ENCODE measurements at regions not wholly inside any gene's neighbourhood (a gene's known extent, or its start where the extent isn't known, plus 50 kb on each side); places are given as distances from the start of the nearest gene placed in this dataset.

GRCh38 chr2:42938671-42939370, 146.4 kb upstream of the HAAO start:
- DNase-seq (ENCODE audit: low read depth, low spot score): no peak
- WGBS (ENCODE audit: insufficient coverage, insufficient replicate concordance, low lambda C conversion rate, missing lambda C conversion rate): 56% methylated on average over 3 of the region's 3 CpGs
- ATAC-seq: no peak
- ChIA-PET CTCF (no interaction called here), POLR2A (no interaction called here), SMC1A (ENCODE audit: uncharacterized antibody, unreplicated experiment) (interaction anchor here (1.3 kb wide), 1 partner anchor 10 kb away, joined by 3 read pairs; no protein-coding TSS in a partner anchor), RAD21 (ENCODE audit: unreplicated experiment) (no interaction called here)
- Histone ChIP-seq H3K9me3 (replicated peaks; ENCODE audit: control insufficient read depth, insufficient read depth, low read length) (no peaks in the 10 kb centered on the region), H3K36me3 (ENCODE audit: control insufficient read depth in 2 of 2, insufficient read depth in 2 of 2, low read length in 1 of 2) (no peaks in the 10 kb centered on the region), H3K27ac (ENCODE audit: control insufficient read depth, insufficient read depth) (no peak overlapping the region), H3K27me3 (replicated peaks in 1 of 2; ENCODE audit: control insufficient read depth in 2 of 2, insufficient read depth in 2 of 2, low read length in 1 of 2) (no peaks in the 10 kb centered on the region), H3K4me1 (ENCODE audit: control insufficient read depth, insufficient read depth, low read length) (no peaks in the 10 kb centered on the region; the same call in 1 of the 2 replicates), H2AFZ (ENCODE audit: control insufficient read depth, low read depth, low read length) (no peak overlapping the region), H3K79me2 (ENCODE audit: control insufficient read depth, insufficient read depth, low read length) (no peaks in the 10 kb centered on the region), H3K4me2 (ENCODE audit: control insufficient read depth, insufficient read depth) (no peak overlapping the region), H4K20me1 (ENCODE audit: control insufficient read depth, insufficient read depth) (no peaks in the 10 kb centered on the region), H3K9ac (ENCODE audit: control insufficient read depth, insufficient read depth, low read length) (no peak overlapping the region), H3K4me3 (no peak overlapping the region)
- intact Hi-C loops (cut with micrococcal nuclease; ENCODE audit: unreplicated experiment): no loop called here
- no peak for FAIRE-seq
- in situ Hi-C loops (cut with MboI): no loop called here
- no TSS peak for BruUV-seq (replicated peaks)
- TF ChIP-seq CUX1 (IDR thresholded peaks at IDR 0.05; ENCODE audit: insufficient replicate concordance, low read depth, low read length) (no peak), SUPT20H (IDR thresholded peaks at IDR 0.05; ENCODE audit: borderline replicate concordance, control insufficient read depth, low read depth, low read length) (no peak), NKRF (conservative IDR thresholded peaks at IDR 0.05) (no peak), ZNF592 (IDR thresholded peaks at IDR 0.05) (no peak), ETV6 (conservative IDR thresholded peaks at IDR 0.05 in 1 of 2, IDR thresholded peaks at IDR 0.05 in 1 of 2; ENCODE audit: borderline replicate concordance in 1 of 2, low read depth in 1 of 2) (no peak), SP1 (IDR thresholded peaks at IDR 0.05; ENCODE audit: low read depth, low read length) (no peak), MLLT1 (IDR thresholded peaks at IDR 0.05) (no peak), CBX5 (IDR thresholded peaks at IDR 0.05; ENCODE audit: low read depth) (no peak), DPF2 (IDR thresholded peaks at IDR 0.05) (no peak), KDM1A (IDR thresholded peaks at IDR 0.05; ENCODE audit: borderline replicate concordance) (no peak)
